A549 (cell line): ENCODE measurements at regions not wholly inside any gene's neighbourhood (a gene's known extent, or its start where the extent isn't known, plus 50 kb on each side); places are given as distances from the start of the nearest gene placed in this dataset.

ENCODE experiments used
- ATAC-seq, 2 experiments: fragments of 200-7000 bp in 1 of 2; fragments of >200 bp in 1 of 2; cut with Nextera tagmentation in 1 of 2; cut with Tn5 transposase in 1 of 2; 3 replicates each; pipeline versions ENCODE4 v1.8.0 to v1.9.1; 2018 to 2020; ENCODE audit warnings: mild to moderate bottlenecking in 1 of 2, moderate library complexity in 1 of 2
- CTCF ChIA-PET: fragments of 300-600 bp; sonication (Branson Sonifier 250); formaldehyde crosslinking; extraction: SDS; loops from one replicate; lab custom pipeline; 2021; ENCODE audit warnings: antibody characterized with exemption, inconsistent platforms; lab: Yijun Ruan, JAX
- POLR2A ChIA-PET: fragments of 350-600 bp; formaldehyde crosslinking; extraction: SDS; loops from one replicate; lab custom pipeline; 2021; ENCODE audit warnings: antibody characterized with exemption, inconsistent platforms; lab: Yijun Ruan, JAX
- DNase-seq, 2 experiments: peaks; one replicate each; pipeline versions ENCODE4 v3.0.0 to v3.0.0-alpha.2; 2011 to 2016; ENCODE audit warnings: low read depth in 1 of 2, low spot score in 1 of 2
- FAIRE-seq: peaks from 2 replicates; lab custom pipeline; 2011; peaks lifted over from hg19 to GRCh38; lab: Jason Lieb, UNC
- H3K27ac ChIP-seq, 2 experiments: fragments of >200 bp; sonication (Bioruptor Twin); formaldehyde crosslinking; 3 replicates each; pipeline ENCODE4 v1.5.1; 2016 to 2017
- H3K4me1 ChIP-seq: fragments of >200 bp; sonication (Bioruptor Twin); formaldehyde crosslinking; 3 replicates; pipeline ENCODE4 v1.6.1; 2016
- H3K4me2 ChIP-seq: fragments of >200 bp; sonication (Bioruptor Twin); formaldehyde crosslinking; 3 replicates; pipeline ENCODE4 v1.6.1; 2016
- H3K4me3 ChIP-seq: fragments of >200 bp; sonication (Bioruptor Twin); formaldehyde crosslinking; 3 replicates; pipeline ENCODE4 v1.5.1; 2016
- H3K9me3 ChIP-seq: fragments of >200 bp; sonication (Bioruptor Twin); formaldehyde crosslinking; 3 replicates; pipeline ENCODE4 v1.6.1; 2016
- ATOH8 ChIP-seq: fragments of 250-450 bp; sonication (Bioruptor Pico); IDR thresholded peaks from 2 replicates; pipeline ENCODE4 v1.5.0; 2020; ENCODE audit warnings: low read depth, mild to moderate bottlenecking, moderate library complexity
- BCL3 ChIP-seq: fragments of >200 bp; sonication (Bioruptor Twin); formaldehyde crosslinking; IDR thresholded peaks from 3 replicates; pipeline ENCODE4 v1.6.1; 2016
- CBX2 ChIP-seq: fragments of 200-600 bp; sonication (generic); IDR thresholded peaks from 2 replicates; pipeline ENCODE4 v1.6.1; 2016; ENCODE audit warnings: low read depth, mild to moderate bottlenecking, borderline replicate concordance
- CHD4 ChIP-seq: fragments of 200-600 bp; sonication (generic); IDR thresholded peaks from 2 replicates; pipeline ENCODE4 v1.6.1; 2016; ENCODE audit warnings: antibody characterized with exemption, mild to moderate bottlenecking, borderline replicate concordance
- ELK1 ChIP-seq: fragments of 150-350 bp; IDR thresholded peaks from 2 replicates; pipeline ENCODE4 v1.6.1; 2014; ENCODE audit warnings: low read depth, mild to moderate bottlenecking, low read length
- EP300 ChIP-seq, 2 experiments: fragments of >200 bp; sonication (Bioruptor Twin); formaldehyde crosslinking; IDR thresholded peaks; 2 replicates in 1 of 2; 3 replicates in 1 of 2; pipeline ENCODE4 v1.6.1; 2016 to 2017
- FOSL2 ChIP-seq, 2 experiments: fragments of 450-650 bp in 1 of 2; fragments of >200 bp in 1 of 2; sonication (Bioruptor Twin) in 1 of 2; formaldehyde crosslinking; IDR thresholded peaks; 2 replicates each; pipeline versions ENCODE4 v1.5.0 to v1.6.1; 2016 to 2020; ENCODE audit warnings: mild to moderate bottlenecking in 1 of 2, moderate library complexity in 1 of 2
- HDAC2 ChIP-seq: fragments of 200-600 bp; sonication (generic); IDR thresholded peaks from 2 replicates; pipeline ENCODE4 v1.6.1; 2016
- HEYL ChIP-seq: fragments of 250-450 bp; sonication (Bioruptor Pico); IDR thresholded peaks from 2 replicates; pipeline ENCODE4 v1.8.0; 2021; ENCODE audit warnings: mild to moderate bottlenecking, moderate library complexity
- HMGXB4 ChIP-seq: fragments of 250-450 bp; sonication (Bioruptor Pico); IDR thresholded peaks from 2 replicates; pipeline ENCODE4 v1.5.0; 2021; ENCODE audit warnings: mild to moderate bottlenecking, moderate library complexity, borderline replicate concordance
- HOXA7 ChIP-seq: fragments of 250-450 bp; sonication (Bioruptor Pico); IDR thresholded peaks from 2 replicates; pipeline ENCODE4 v1.5.0; 2020; ENCODE audit warnings: mild to moderate bottlenecking, moderate library complexity
- KDM1A ChIP-seq: fragments of 200-600 bp; sonication (generic); IDR thresholded peaks from 2 replicates; pipeline ENCODE4 v1.6.1; 2016; ENCODE audit warnings: low read depth, mild to moderate bottlenecking
- KDM5A ChIP-seq: fragments of 200-600 bp; sonication (generic); IDR thresholded peaks from 2 replicates; pipeline ENCODE4 v1.6.1; 2016; ENCODE audit warnings: antibody characterized with exemption, mild to moderate bottlenecking
- NPAS2 ChIP-seq: fragments of 250-450 bp; sonication (Bioruptor Pico); IDR thresholded peaks from 2 replicates; pipeline ENCODE4 v1.8.0; 2022; ENCODE audit warnings: mild to moderate bottlenecking, moderate library complexity, borderline replicate concordance
- PHF8 ChIP-seq: fragments of 200-600 bp; sonication (generic); IDR thresholded peaks from 2 replicates; pipeline ENCODE4 v1.6.1; 2016; ENCODE audit warnings: low read depth, mild to moderate bottlenecking, antibody characterized with exemption, moderate library complexity, borderline replicate concordance
- POLR2A ChIP-seq: IDR thresholded peaks from 2 replicates; pipeline ENCODE4 v1.6.1; 2012; ENCODE audit warnings: mild to moderate bottlenecking, low read length
- RAD21 ChIP-seq, 2 experiments: fragments of >200 bp in 1 of 2; sonication (Bioruptor Twin) in 1 of 2; formaldehyde crosslinking in 1 of 2; IDR thresholded peaks in 1 of 2; conservative IDR thresholded peaks in 1 of 2; 2 replicates in 1 of 2; 3 replicates in 1 of 2; pipeline ENCODE4 v1.6.1; 2012 to 2018; ENCODE audit warnings: inconsistent platforms in 1 of 2
- REST ChIP-seq: fragments of 200-600 bp; sonication (generic); IDR thresholded peaks from 2 replicates; pipeline ENCODE4 v1.6.1; 2016; ENCODE audit warnings: antibody characterized with exemption, mild to moderate bottlenecking, moderate library complexity
- SMC3 ChIP-seq: fragments of >200 bp; sonication (Bioruptor Twin); formaldehyde crosslinking; IDR thresholded peaks from 3 replicates; pipeline ENCODE4 v1.6.1; 2018; ENCODE audit warnings: inconsistent platforms
- USF2 ChIP-seq: fragments of 450-650 bp; IDR thresholded peaks from 2 replicates; pipeline ENCODE4 v1.6.1; 2014; ENCODE audit warnings: antibody characterized with exemption
- ZC3H11A ChIP-seq: fragments of 450-650 bp; IDR thresholded peaks from 2 replicates; pipeline ENCODE4 v1.6.1; 2014; ENCODE audit warnings: antibody characterized with exemption, mild to moderate bottlenecking
- ZNF302 ChIP-seq: fragments of 250-450 bp; sonication (Bioruptor Pico); IDR thresholded peaks from 2 replicates; pipeline ENCODE4 v1.9.0; 2021; ENCODE audit warnings: inconsistent platforms, mild to moderate bottlenecking, moderate library complexity
- WGBS: methylation state at CpG from one replicate; pipeline ENCODE4 v1.1.6; 2017; ENCODE audit errors: missing lambda C conversion rate; 5-methylcytosine and 5-hydroxymethylcytosine counted together

- TF ChIP-seq BCL3 (no peak), FOSL2 (IDR thresholded peaks at IDR 0.05) (no peak), FOSL2 (CRISPR knock-in tag; IDR thresholded peaks at IDR 0.05) (no peak), POLR2A (no peak)
Observed at GRCh38 chr9:113715086-113715485, 161.0 kb upstream of the ZNF618 start (continued).

- no peak overlapping the region for H3K27ac ChIP-seq
- no peak for ATAC-seq
- no peak for TF ChIP-seq HMGXB4
- TF ChIP-seq EP300 (IDR thresholded peaks at IDR 0.05), result no peak
- TF ChIP-seq KDM1A, result no peak
- TF ChIP-seq ATOH8, result no peak
- TF ChIP-seq HOXA7 (CRISPR knock-in tag), result no peak
- no peak for TF ChIP-seq HDAC2
- TF ChIP-seq ELK1, result no peak
- TF ChIP-seq PHF8, result no peak
- TF ChIP-seq ZC3H11A, result no peak
- TF ChIP-seq SMC3, result no peak
- no peak for TF ChIP-seq RAD21 (conservative IDR thresholded peaks at IDR 0.05 in 1 of 2, IDR thresholded peaks at IDR 0.05 in 1 of 2)
- TF ChIP-seq KDM5A, result no peak
- TF ChIP-seq ZNF302 (CRISPR knock-in tag), result no peak
- no peak for TF ChIP-seq HEYL (CRISPR knock-in tag)
- TF ChIP-seq FOSL2 (IDR thresholded peaks at IDR 0.05), result no peak
- no peak for TF ChIP-seq FOSL2 (CRISPR knock-in tag; IDR thresholded peaks at IDR 0.05)
- TF ChIP-seq REST, result no peak
- TF ChIP-seq USF2, result no peak
- no peak for TF ChIP-seq CHD4
- no peak for TF ChIP-seq CBX2
- TF ChIP-seq NPAS2 (CRISPR knock-in tag), result no peak
- 57% methylated on average over 1 of the region's 1 CpG for WGBS
- ChIA-PET POLR2A (no interaction called here), CTCF (interaction anchor here (0.9 to 1.7 kb wide), 2 partner anchors 11 to 15 kb away, joined by 3 read pairs; no protein-coding TSS in a partner anchor)
- peaks cover 26% of the 10 kb centered on the region for H3K9me3 ChIP-seq
- no peaks in the 10 kb centered on the region for H3K4me1 ChIP-seq
- no peak for DNase-seq
- no peak for FAIRE-seq
- no peak overlapping the region for H3K4me2 ChIP-seq
- H3K4me3 ChIP-seq, result no peak overlapping the region
Observed at GRCh38 chr9:113719919-113720318, 156.2 kb upstream of the ZNF618 start.
